Stimulated activated naive CD8-positive, alpha-beta T cell treated with anti-CD3 and anti-CD28 coated beads, Interleukin-15, Interleukin-2, amounts not matched to agents 100 U/mL and 50 U/mL, for 24 hours (primary cell): ENCODE measurements at regions not wholly inside any gene's neighbourhood (a gene's known extent, or its start where the extent isn't known, plus 50 kb on each side); places are given as distances from the start of the nearest gene placed in this dataset.
A peak's percentile ranks its signal among the peaks of the same experiment; 100 is the strongest.

Experiments
- ATAC-seq: fragments of 150-1000 bp; cut with Tn5 transposase; one replicate; pipeline ENCODE4 v1.10.0; 2021
- DNase-seq: peaks from one replicate; pipeline ENCODE4 v3.0.0; 2021

GRCh38 chr10:123608047-123608446 is 58.1 kb upstream of the GPR26 start:
- ATAC-seq, result no peak
- no peak for DNase-seq

- no peak for ATAC-seq
Observed at GRCh38 chr10:123611243-123611642, 54.9 kb upstream of the GPR26 start.

DNA sequence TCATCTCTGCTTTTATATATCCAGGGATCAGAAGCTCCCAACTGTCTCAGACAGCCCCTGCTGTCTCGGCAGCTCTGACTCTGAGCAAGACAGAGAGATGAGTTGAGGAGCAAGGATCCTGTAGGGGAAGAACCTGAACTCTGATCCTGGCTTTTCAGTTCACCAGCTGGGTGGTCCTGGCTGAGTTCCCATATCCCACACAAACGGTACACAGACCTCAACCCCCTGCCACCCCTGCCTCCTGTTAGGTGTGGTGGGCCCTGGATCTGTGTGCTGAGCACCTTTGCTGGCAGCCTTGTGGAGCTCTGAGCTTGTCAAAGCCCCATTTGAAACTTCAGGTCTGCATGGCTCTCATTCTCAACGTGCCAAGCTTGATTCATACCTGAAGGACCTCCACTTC is 54.3 kb upstream of the GPR26 start:
- no peak for ATAC-seq
- DNase-seq, result no peak

More at GRCh38 chr10:123611243-123611642, 54.9 kb upstream of the GPR26 start:
- no peak for DNase-seq

DNA sequence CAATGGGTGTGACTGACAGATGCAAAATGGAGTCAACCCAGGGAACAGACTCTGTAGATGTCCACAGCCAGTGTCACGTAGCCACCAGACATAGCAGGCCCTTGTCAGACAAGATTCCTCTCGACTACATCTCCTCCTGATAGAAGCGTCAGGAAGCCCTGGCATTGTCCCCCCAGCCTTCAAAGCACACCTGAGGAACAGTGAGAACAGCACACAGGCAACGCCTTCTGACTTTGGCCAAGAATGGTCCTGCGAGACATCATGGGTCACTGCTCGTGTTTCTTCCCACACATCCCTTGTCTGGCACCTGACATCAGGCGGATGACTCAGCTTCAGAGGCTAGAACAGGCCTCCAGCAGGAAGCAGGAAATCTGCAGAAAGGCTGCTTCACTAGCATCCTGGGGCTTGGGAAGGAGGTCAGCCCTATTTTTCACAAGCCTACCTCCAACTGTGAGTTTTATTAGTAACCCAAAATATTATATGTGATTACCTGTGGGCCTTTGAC is 52.8 kb upstream of the GPR26 start:
- ATAC-seq (no peak), DNase-seq (no peak)

DNA sequence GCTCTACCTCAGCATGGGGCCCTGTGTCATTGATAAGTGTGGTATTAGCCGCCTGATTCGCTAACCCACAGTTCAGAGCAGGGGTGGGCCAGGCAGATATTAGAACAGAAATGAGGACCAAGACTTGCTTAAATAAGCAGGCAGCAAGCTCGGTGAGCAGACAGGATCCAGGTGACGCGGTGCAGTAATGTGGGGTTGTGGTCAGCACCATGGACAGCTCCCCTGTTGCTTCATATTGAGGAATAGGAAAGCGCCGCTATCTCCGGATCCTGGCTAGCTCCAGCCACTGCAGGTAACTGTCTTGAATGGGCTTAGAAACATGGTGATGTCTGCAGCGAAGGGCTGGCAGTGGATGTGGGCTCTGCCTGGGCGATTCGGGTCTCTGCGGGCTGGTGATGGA is 51.3 kb upstream of the GPR26 start:
- ATAC-seq (no peak), DNase-seq (peak; percentile 52)
